ENCODE measurements at regions not wholly inside any gene's neighbourhood (a gene's known extent, or its start where the extent isn't known, plus 50 kb on each side); places are given as distances from the start of the nearest gene placed in this dataset.

- no peak for TF ChIP-seq ZNF639 (CRISPR knock-in tag; conservative IDR thresholded peaks at IDR 0.05 in 1 of 2, IDR thresholded peaks at IDR 0.05 in 1 of 2)
Measured at GRCh38 chr3:79985816-79986215, 218.0 kb upstream of the ROBO1 start (continued).

GRCh38 chr3:79983118-79983517 is 215.3 kb upstream of the ROBO1 start:
- WGBS (ENCODE audit: insufficient coverage, low coverage, missing lambda C conversion rate), result 0% methylated on average over 1 of the region's 1 CpG
- TF ChIP-seq MTA2 (IDR thresholded peaks at IDR 0.05; ENCODE audit: low read depth), result no peak
- TF ChIP-seq POLR2B (IDR thresholded peaks at IDR 0.05; ENCODE audit: low read depth, partially characterized antibody), result no peak
- TF ChIP-seq PTBP1 (IDR thresholded peaks at IDR 0.05; ENCODE audit: low read depth, low read length), result no peak
- TF ChIP-seq JUND (IDR thresholded peaks at IDR 0.05; ENCODE audit: borderline replicate concordance, low read depth, low read length), result no peak
- no peak for TF ChIP-seq JUND (tag; IDR thresholded peaks at IDR 0.05; ENCODE audit: borderline replicate concordance, low read depth, low read length)
- no peak for TF ChIP-seq EP400 (IDR thresholded peaks at IDR 0.05)
- TF ChIP-seq EP300 (IDR thresholded peaks at IDR 0.05; ENCODE audit: low read length), result no peak
- no peak for TF ChIP-seq ZNF589 (CRISPR knock-in tag; IDR thresholded peaks at IDR 0.05; ENCODE audit: low read depth)
- no peak for TF ChIP-seq RBBP5 (IDR thresholded peaks at IDR 0.05; ENCODE audit: borderline replicate concordance, insufficient read depth, low read length, poor library complexity, severe bottlenecking)
- no peak for TF ChIP-seq ZBTB9 (CRISPR knock-in tag; IDR thresholded peaks at IDR 0.05)
- TF ChIP-seq ZNF232 (CRISPR knock-in tag; IDR thresholded peaks at IDR 0.05), result no peak
- TF ChIP-seq HDAC8 (tag; IDR thresholded peaks at IDR 0.05), result no peak
- TF ChIP-seq ZNF609 (CRISPR knock-in tag; IDR thresholded peaks at IDR 0.05; ENCODE audit: borderline replicate concordance), result no peak

More at GRCh38 chr3:79983118-79983517, 215.3 kb upstream of the ROBO1 start:
- ChIA-PET CTCF (ENCODE audit: low intra/inter-chr PET ratio) (no interaction called here), POLR2A (no interaction called here)
- no TSS peak for BruUV-seq (replicated peaks)
- intact Hi-C loops (cut with micrococcal nuclease) (no loop called here), in situ Hi-C loops (cut with MboI) (no loop called here)
- Histone ChIP-seq H3K36me3 (ENCODE audit: control insufficient read depth, insufficient read depth, low read length) (no peaks in the 10 kb centered on the region), H3K9me1 (ENCODE audit: control insufficient read depth, insufficient read depth, low read length) (no peaks in the 10 kb centered on the region), H2AFZ (ENCODE audit: low read depth, low read length) (no peak overlapping the region), H3K9ac (ENCODE audit: insufficient read depth in 1 of 2, low read depth in 2 of 2, low read length in 2 of 2) (no peak overlapping the region), H3K9me3 (replicated peaks; ENCODE audit: control insufficient read depth, insufficient read depth, low read depth, low read length) (no peaks in the 10 kb centered on the region), H3K4me1 (replicated peaks in 1 of 2; ENCODE audit: control insufficient read depth in 2 of 2, insufficient read depth in 2 of 2, low read length in 2 of 2) (no peaks in the 10 kb centered on the region), H3K27ac (ENCODE audit: extremely low read depth, low read depth, low read length) (no peak overlapping the region), H3K4me2 (ENCODE audit: insufficient read depth, low read length) (no peak overlapping the region), H3K79me2 (ENCODE audit: control insufficient read depth, insufficient read depth, low read length) (no peaks in the 10 kb centered on the region), H3K4me3 (no peak overlapping the region), H4K20me1 (replicated peaks; ENCODE audit: control insufficient read depth, insufficient read depth, low read length) (no peaks in the 10 kb centered on the region), H3K27me3 (ENCODE audit: control insufficient read depth in 2 of 2, insufficient read depth in 2 of 2, low read length in 2 of 2) (no peaks in the 10 kb centered on the region)
- DNase-seq (ENCODE audit: extremely low read depth in 1 of 4, low spot score in 3 of 4), result no peak
- FAIRE-seq, result no peak
- no peak for ATAC-seq

Measured in K562 (cell line).